GM19239 (cell line): ENCODE measurements at regions not wholly inside any gene's neighbourhood (a gene's known extent, or its start where the extent isn't known, plus 50 kb on each side); places are given as distances from the start of the nearest gene placed in this dataset.
"Not testable (repeated sequence)": the region's sequence is repeated elsewhere in the genome, so short reads cannot be mapped to it uniquely, and the experiment has no call there.

Experiments
- DNase-seq: peaks from one replicate; pipeline ENCODE4 v3.0.0; 2011; ENCODE audit warnings: low spot score; ENCODE audit not compliant: insufficient read length
- FAIRE-seq: peaks from 2 replicates; lab custom pipeline; 2011; peaks lifted over from hg19 to GRCh38; lab: Jason Lieb, UNC

GRCh38 chr2:225771701-225772100 lies 372.2 kb downstream of the NYAP2 start:
- FAIRE-seq (no peak), DNase-seq (no peak)

DNA sequence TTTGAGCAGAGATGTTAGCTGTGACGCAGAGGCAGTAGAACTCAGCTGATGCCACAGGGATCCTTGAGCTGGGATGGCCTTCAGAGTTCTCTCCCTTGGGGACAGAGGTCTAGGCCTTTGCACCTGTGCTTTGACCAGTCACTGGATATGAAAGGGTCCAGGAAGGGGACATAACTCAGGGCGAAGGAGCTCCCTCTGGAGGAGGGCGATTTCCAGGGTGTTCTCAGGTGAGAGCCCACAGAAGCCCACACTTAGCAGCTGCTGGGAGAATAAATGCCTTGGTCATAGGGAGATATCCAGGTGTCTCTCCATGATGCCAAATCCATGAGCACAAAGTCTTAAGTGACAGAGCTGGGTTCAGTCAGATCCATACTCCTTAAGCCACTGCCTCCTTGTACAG lies 369.2 kb downstream of the NYAP2 start:
- no peak for FAIRE-seq
- no peak for DNase-seq

GRCh38 chr2:225766431-225766830 lies 366.9 kb downstream of the NYAP2 start:
- no peak for DNase-seq
- no peak for FAIRE-seq

DNA sequence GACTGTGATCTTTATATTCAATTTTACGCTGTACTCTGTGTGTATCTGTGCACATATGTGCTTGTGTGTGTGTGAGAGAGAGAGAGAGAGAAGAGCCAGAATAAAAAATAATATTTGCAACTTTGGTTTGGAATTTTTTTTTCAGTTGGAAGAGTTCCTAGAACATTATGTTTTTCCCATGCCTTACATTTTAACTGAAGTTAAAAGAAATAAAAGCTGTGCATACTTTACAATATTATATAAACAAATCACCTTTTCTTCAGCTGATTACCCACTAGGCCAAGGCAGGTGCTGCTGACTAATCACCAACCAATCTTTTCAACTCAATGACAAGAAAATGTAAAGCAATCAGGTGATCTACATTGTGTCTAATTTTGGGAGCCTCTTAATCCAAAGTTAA lies 366.3 kb downstream of the NYAP2 start:
- DNase-seq (no peak), FAIRE-seq (no peak)

- no peak for FAIRE-seq
These were observed 364.8 kb downstream of the NYAP2 start for GRCh38 chr2:225764346-225764745.

GRCh38 chr2:225763711-225764110 lies 364.2 kb downstream of the NYAP2 start:
- no peak for FAIRE-seq
- DNase-seq, result no peak

More at GRCh38 chr2:225764346-225764745, 364.8 kb downstream of the NYAP2 start:
- no peak for DNase-seq

- FAIRE-seq (no peak), DNase-seq (no peak)
These were observed 361.9 kb downstream of the NYAP2 start for GRCh38 chr2:225761396-225761795.

DNA sequence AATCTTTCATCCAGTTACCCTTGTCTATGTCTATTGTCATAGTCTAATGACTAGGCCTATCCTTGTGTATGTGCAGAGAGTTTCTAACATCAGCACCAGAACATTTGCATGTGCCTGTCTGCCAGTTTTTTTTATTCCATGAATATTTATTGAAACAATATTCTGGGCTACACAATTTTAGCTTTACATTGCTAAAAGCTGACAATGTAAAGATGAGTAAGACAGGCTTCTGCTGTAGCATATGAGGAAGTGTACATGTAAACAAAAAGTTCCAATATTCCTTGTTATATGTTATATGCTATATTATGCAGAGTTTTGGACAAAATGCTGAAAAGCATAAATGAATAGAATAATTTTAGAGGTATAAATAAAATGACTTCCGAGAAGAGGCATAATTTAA lies 357.7 kb downstream of the NYAP2 start:
- DNase-seq (no peak), FAIRE-seq (no peak)

DNA sequence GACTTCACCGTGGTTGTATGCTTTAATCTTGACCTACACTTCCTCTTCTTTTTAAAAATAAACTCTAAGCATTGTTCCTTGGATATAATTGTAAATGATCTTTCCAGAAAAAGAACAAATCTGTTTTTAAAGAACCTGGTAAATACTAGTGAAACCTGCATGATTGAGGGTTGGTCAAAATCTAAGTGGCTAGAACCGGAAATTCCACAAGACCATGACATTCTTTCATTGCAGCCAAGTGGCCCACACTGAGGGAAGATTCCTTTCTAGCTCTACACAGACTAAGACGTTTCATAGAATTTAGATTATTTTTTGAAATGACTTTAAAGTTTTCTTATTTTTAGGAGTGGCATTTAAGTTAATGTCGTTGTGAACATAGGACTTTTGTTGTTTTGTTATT lies 356.7 kb downstream of the NYAP2 start:
- FAIRE-seq (no peak), DNase-seq (no peak)

- FAIRE-seq (no peak), DNase-seq (no peak)
These were observed 349.1 kb downstream of the NYAP2 start for GRCh38 chr2:225748609-225749008.

DNA sequence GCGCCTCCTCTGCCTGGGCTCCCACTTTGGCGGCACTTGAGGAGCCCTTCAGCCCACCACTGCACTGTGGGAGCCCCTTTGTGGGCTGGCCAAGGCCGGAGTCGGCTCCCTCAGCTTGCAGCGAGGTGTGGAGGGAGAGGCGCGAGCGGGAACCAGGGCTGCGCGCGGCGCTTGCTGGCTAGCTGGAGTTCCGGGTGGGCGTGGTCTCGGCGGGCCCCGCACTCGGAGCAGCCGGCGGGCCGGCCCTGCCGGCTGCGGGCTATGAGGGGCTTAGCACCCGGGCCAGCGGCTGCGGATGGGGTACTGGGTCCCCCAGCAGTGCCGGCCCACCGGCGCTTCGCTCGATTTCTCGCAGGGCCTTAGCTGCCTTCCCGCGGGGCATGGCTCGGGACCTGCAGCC lies 344.5 kb downstream of the NYAP2 start:
- DNase-seq, FAIRE-seq: not testable (repeated sequence)

- FAIRE-seq, result no peak
- no peak for DNase-seq
These were observed 343.0 kb downstream of the NYAP2 start for GRCh38 chr2:225742487-225742886.

GRCh38 chr2:225740086-225740485 lies 340.6 kb downstream of the NYAP2 start:
- FAIRE-seq, result no peak
- no peak for DNase-seq

- DNase-seq (no peak), FAIRE-seq (no peak)
These were observed 339.8 kb downstream of the NYAP2 start for GRCh38 chr2:225739328-225739727.

DNA sequence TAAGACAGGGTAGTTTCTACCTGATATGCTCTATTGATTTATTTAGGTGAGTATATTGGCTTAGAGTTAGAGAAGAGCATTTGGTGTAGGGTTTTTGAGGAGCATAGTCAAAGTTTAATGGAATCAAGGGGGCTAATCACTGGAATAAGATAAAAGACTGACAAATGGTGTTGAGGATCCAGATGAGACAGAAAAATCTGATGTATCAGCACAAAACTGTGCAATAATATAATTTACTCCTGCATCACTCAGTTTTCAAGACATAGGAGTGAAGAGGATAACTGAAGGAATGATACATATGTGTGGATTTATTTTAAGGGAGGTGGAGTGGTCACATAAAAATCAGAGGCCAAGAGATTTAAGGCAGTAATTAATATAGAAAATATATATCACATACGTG lies 339.2 kb downstream of the NYAP2 start:
- FAIRE-seq, result no peak
- no peak for DNase-seq

DNA sequence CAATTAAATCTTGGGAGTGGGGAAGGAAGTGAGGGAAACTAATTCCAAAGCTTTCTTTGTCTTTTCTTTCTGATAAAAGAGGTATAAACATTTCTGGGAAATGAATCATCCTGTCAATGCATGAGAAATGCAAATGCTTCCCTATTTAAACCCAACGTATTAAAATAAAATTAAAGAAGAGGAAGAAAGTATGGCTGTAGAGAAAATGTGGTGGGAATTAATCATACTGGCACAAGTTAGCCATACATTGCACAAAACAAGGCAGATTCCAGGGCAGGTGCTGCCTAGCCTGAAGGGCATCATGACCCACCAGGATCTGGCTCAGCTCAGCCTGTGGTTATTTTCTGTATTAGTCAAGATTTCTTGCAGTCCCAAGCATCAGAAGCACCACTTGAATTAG lies 338.0 kb downstream of the NYAP2 start:
- FAIRE-seq (no peak), DNase-seq (no peak)

DNA sequence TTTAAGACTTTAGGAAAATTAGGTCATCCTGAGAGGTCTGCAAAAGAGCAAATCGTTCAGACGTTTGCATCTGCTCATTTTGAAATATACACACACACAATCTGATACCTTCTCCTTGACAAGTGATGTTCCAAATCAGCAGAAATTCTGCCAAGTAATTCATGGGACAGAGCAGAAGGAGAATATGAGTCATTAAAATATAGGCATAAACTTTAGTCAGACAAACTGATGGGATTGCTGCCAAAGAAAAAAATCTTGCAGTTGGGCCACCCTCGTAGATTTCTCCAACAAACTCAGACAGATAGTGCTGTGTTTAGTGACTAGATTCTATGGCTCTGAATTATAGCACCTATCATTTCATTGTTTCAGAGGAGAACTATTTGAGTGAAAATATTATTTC lies 336.3 kb downstream of the NYAP2 start:
- FAIRE-seq (no peak), DNase-seq (no peak)

DNA sequence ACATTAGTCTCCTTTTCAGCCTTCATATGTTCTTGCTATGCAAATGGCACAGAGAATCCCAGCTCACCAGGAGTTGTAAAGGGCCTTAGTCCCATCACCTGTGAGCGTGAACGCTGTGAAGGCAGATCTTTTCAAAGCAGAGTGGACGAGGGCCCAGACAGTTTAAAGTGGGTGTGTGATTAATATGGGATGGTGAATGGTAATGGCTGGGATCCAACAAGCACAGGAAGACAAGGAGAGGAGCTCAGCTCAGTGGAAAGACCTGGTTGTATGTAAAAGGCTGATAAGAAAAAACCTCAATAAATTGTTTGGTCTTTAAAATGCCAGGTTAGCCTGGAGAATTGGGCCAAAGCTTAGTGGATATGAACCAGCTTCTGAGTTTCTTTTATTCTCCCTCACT lies 326.2 kb downstream of the NYAP2 start:
- FAIRE-seq (no peak), DNase-seq (no peak)
